NCI-H1417 (cell line): ENCODE measurements at regions not wholly inside any gene's neighbourhood (a gene's known extent, or its start where the extent isn't known, plus 50 kb on each side); places are given as distances from the start of the nearest gene placed in this dataset.
"Not testable (repeated sequence)": the region's sequence is repeated elsewhere in the genome, so short reads cannot be mapped to it uniquely, and the experiment has no call there.

ENCODE experiments used
- DNase-seq, 3 experiments: peaks; one replicate each; lab custom pipeline; 2025; lab: John Stamatoyannopoulos, UW

GRCh38 chr18:14936313-14936712 is 188.3 kb downstream of the ANKRD30B start:
- DNase-seq: no peak

GRCh38 chr18:14937271-14937670 is 189.3 kb downstream of the ANKRD30B start:
- DNase-seq: no peak

GRCh38 chr18:14939141-14939540 is 191.2 kb downstream of the ANKRD30B start:
- no peak for DNase-seq

- not testable (repeated sequence) for DNase-seq
These were observed 192.1 kb downstream of the ANKRD30B start for GRCh38 chr18:14940106-14940505.

GRCh38 chr18:14940735-14941134 is 192.8 kb downstream of the ANKRD30B start:
- no peak for DNase-seq

GRCh38 chr18:14941256-14941655 is 193.3 kb downstream of the ANKRD30B start:
- DNase-seq: no peak

GRCh38 chr18:14941792-14942191 is 193.8 kb downstream of the ANKRD30B start:
- no peak for DNase-seq

- DNase-seq: no peak
These were observed 194.3 kb downstream of the ANKRD30B start for GRCh38 chr18:14942275-14942674.

GRCh38 chr18:14943486-14943885 is 195.5 kb downstream of the ANKRD30B start:
- no peak for DNase-seq

GRCh38 chr18:14943967-14944636 is 196.1 kb downstream of the ANKRD30B start:
- no peak for DNase-seq

- DNase-seq: no peak
These were observed 196.9 kb downstream of the ANKRD30B start for GRCh38 chr18:14944838-14945237.

GRCh38 chr18:14945286-14945685 is 197.3 kb downstream of the ANKRD30B start:
- no peak for DNase-seq

GRCh38 chr18:14945984-14946383 is 198.0 kb downstream of the ANKRD30B start:
- DNase-seq: no peak

- DNase-seq: not testable (repeated sequence)
These were observed 198.9 kb downstream of the ANKRD30B start for GRCh38 chr18:14946741-14947470.

- DNase-seq: no peak
These were observed 199.7 kb downstream of the ANKRD30B start for GRCh38 chr18:14947482-14948162.

GRCh38 chr18:14948163-14948540 is 200.2 kb downstream of the ANKRD30B start:
- DNase-seq: no peak

- no peak for DNase-seq
These were observed 202.1 kb downstream of the ANKRD30B start for GRCh38 chr18:14949800-14950664.

- DNase-seq: not testable (repeated sequence)
These were observed 204.6 kb downstream of the ANKRD30B start for GRCh38 chr18:14952444-14953077.

- no peak for DNase-seq
These were observed 210.7 kb downstream of the ANKRD30B start for GRCh38 chr18:14958701-14959100.

GRCh38 chr18:14959550-14959949 is 211.6 kb downstream of the ANKRD30B start:
- no peak for DNase-seq

- DNase-seq: no peak
These were observed 214.0 kb downstream of the ANKRD30B start for GRCh38 chr18:14961991-14962390.

GRCh38 chr18:14962626-14963025 is 214.7 kb downstream of the ANKRD30B start:
- no peak for DNase-seq
